ENCODE measurements at regions not wholly inside any gene's neighbourhood (a gene's known extent, or its start where the extent isn't known, plus 50 kb on each side); places are given as distances from the start of the nearest gene placed in this dataset.

DNA sequence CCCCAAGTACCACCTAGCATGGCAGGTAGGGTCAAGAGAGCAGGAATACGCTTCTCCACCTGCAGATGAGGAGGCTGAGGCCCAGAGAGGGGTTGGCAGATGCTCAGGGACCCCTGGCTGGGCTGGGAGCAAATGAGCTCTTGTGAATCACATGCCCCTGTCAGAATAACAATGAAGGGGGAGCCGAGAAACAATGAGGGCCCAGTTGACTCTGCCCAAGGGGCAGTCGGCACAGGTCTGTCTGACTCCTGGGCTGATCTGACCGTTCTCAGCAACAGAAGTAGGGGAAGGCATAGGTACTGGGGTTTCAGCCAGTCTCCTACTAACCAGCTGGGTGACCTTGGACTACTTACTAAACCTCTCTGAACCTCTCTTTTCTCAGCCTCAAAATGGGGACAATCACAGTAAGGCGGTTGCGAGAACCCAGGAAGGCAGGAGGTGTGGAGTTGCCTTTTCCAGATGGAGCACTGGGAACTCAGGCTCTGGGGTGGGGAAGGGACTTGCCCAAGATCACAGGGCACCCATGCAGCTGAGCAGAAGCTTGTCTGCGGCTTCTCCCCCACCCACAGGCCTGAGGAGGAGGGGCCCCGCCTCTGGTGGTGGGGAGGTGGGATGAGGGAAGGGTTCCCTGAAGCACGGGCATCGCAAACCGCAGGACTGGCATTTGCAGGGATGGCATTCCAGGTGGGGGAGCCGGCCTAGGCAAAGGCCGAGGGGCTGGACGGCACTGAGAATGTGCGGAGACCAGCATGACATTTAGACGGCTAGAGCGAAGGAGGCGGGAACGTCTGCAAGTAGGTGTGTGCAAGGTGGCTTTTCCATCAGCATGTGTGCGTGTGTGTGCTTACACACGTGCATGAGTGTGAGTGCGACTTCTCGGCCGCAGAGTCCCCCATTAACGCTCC, 163.0 kb downstream of the MN1 start:
- Histone ChIP-seq H3K27me3 (ENCODE audit: insufficient read depth, low read length) (no peaks in the 10 kb centered on the region), H3K27ac (ENCODE audit: low read depth, low read length) (no peak overlapping the region), H2AFZ (ENCODE audit: low read length, unreplicated experiment) (no peak overlapping the region), H3K36me3 (ENCODE audit: insufficient read depth, low read length) (no peaks in the 10 kb centered on the region), H3K4me1 (ENCODE audit: control insufficient read depth, insufficient read depth, low read length, unreplicated experiment) (no peaks in the 10 kb centered on the region), H3K79me2 (ENCODE audit: control insufficient read depth, insufficient read depth, low read length, unreplicated experiment) (no peaks in the 10 kb centered on the region), H3K4me3 (ENCODE audit: low read depth, low read length) (no peak overlapping the region)

GRCh38 chr22:27639248-27640086, 162.1 kb downstream of the MN1 start:
- no peak overlapping the region for H3K27ac ChIP-seq (ENCODE audit: low read depth, low read length)
- no peak overlapping the region for H3K4me3 ChIP-seq (ENCODE audit: low read depth, low read length)
- H3K36me3 ChIP-seq (ENCODE audit: insufficient read depth, low read length): no peaks in the 10 kb centered on the region
- no peaks in the 10 kb centered on the region for H3K27me3 ChIP-seq (ENCODE audit: insufficient read depth, low read length)
- no peaks in the 10 kb centered on the region for H3K79me2 ChIP-seq (ENCODE audit: control insufficient read depth, insufficient read depth, low read length, unreplicated experiment)
- H3K4me1 ChIP-seq (ENCODE audit: control insufficient read depth, insufficient read depth, low read length, unreplicated experiment): no peaks in the 10 kb centered on the region
- H2AFZ ChIP-seq (ENCODE audit: low read length, unreplicated experiment): no peak overlapping the region

DNA sequence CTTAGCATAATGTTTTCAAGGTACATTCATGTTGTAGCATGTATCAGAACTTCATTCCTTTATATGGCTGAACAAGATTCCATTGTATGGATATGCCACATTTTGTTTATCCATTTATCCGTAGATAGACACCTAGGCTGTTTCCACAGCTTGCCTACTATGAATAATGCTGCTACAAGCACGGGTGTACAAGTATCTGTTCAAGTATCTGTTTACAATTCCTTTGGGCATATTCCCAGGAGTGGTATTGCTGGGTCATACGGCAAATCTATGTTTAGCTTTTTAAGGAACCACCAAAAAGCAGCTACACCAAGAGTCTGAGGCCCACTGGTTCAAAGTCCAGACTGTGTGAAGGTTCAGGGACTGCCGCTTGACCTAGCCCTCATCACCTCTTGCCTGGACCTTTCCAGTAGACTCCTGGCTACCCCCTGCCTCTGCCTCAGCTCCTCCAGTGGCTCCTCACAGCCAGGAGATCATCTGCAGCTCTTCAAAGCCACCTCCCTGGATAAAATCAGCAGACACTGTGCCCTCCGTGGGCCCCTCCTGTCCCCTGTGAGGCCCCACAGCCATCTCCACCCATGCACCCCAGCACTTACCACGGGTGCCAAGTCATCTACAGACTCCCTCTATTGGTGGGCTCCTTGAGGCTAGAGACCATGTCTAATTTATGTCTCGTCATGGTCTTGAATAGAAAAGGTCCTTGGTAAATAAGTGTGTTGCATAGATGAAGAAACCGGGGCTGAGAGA, 160.3 kb downstream of the MN1 start:
- no peak overlapping the region for H3K27ac ChIP-seq (ENCODE audit: low read depth, low read length)
- no peak overlapping the region for H2AFZ ChIP-seq (ENCODE audit: low read length, unreplicated experiment)
- H3K4me1 ChIP-seq (ENCODE audit: control insufficient read depth, insufficient read depth, low read length, unreplicated experiment): no peaks in the 10 kb centered on the region
- H3K27me3 ChIP-seq (ENCODE audit: insufficient read depth, low read length): no peaks in the 10 kb centered on the region
- no peaks in the 10 kb centered on the region for H3K79me2 ChIP-seq (ENCODE audit: control insufficient read depth, insufficient read depth, low read length, unreplicated experiment)
- H3K4me3 ChIP-seq (ENCODE audit: low read depth, low read length): no peak overlapping the region
- no peaks in the 10 kb centered on the region for H3K36me3 ChIP-seq (ENCODE audit: insufficient read depth, low read length)

DNA sequence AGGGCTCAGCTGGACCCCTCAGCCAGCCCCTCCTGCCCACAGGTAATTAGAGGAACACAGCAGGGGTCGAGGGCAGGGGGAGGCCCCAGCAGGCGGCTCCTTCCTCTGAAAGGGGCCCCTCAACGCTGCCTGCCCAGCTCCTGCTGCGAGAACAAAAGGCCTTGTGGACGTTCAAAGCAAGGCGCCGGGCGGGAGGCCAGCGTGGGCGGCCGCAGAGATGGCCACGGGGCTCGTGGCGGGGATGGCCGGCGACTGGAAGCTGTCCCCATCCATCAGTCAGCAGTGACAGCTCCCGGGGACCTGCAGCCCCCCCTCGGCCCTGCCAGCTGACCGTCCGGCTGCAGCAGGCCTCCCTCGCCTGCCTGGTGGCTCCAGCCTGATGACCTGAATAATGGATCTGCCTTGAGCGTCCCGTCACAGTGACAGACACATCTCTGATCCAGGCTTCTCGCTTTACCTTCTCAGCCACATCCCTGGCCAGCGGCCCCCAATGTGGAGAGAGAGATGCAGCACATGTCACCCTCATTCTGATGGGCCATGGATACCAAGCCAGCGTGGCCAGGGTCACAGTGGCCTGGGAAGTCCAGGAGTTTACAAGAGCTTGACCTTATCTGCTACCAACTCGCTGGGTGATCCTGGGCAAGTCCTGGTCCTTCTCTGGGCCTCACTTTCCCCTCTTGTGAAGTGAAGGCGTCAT, 159.3 kb downstream of the MN1 start:
- Histone ChIP-seq H3K79me2 (ENCODE audit: control insufficient read depth, insufficient read depth, low read length, unreplicated experiment) (no peaks in the 10 kb centered on the region), H3K4me3 (ENCODE audit: low read depth, low read length) (no peak overlapping the region), H2AFZ (ENCODE audit: low read length, unreplicated experiment) (no peak overlapping the region), H3K27me3 (ENCODE audit: insufficient read depth, low read length) (no peaks in the 10 kb centered on the region), H3K4me1 (ENCODE audit: control insufficient read depth, insufficient read depth, low read length, unreplicated experiment) (no peaks in the 10 kb centered on the region), H3K27ac (ENCODE audit: low read depth, low read length) (no peak overlapping the region), H3K36me3 (ENCODE audit: insufficient read depth, low read length) (no peaks in the 10 kb centered on the region)

- Histone ChIP-seq H3K27me3 (ENCODE audit: insufficient read depth, low read length) (peaks cover 3% of the 10 kb centered on the region; the same call in 1 of the 2 replicates), H2AFZ (ENCODE audit: low read length, unreplicated experiment) (no peak overlapping the region), H3K4me1 (ENCODE audit: control insufficient read depth, insufficient read depth, low read length, unreplicated experiment) (no peaks in the 10 kb centered on the region)
Observed at GRCh38 chr22:27643907-27644306, 157.6 kb downstream of the MN1 start.

DNA sequence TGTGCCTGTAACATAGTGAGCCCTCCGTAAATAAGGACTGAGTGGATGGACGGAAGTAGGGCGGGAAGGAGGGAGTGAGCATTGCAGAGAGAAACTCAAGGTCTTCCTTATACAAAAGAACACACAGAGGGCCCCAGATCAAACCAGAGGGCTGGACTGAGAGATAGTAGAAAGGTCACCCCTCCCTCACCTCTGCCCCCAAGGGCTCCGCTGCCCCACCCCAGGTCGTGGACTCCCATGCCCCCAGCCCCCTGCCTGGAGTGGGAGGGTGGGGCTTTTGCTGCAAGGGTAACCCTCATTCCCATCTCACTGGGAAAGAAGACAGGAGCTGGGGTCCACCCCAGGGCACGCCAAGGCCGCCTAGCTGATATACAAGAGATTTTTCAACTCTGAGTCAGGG, 157.0 kb downstream of the MN1 start:
- no peaks in the 10 kb centered on the region for H3K36me3 ChIP-seq (ENCODE audit: insufficient read depth, low read length)
- no peak overlapping the region for H3K27ac ChIP-seq (ENCODE audit: low read depth, low read length)
- H2AFZ ChIP-seq (ENCODE audit: low read length, unreplicated experiment): no peak overlapping the region
- no peaks in the 10 kb centered on the region for H3K79me2 ChIP-seq (ENCODE audit: control insufficient read depth, insufficient read depth, low read length, unreplicated experiment)
- no peaks in the 10 kb centered on the region for H3K4me1 ChIP-seq (ENCODE audit: control insufficient read depth, insufficient read depth, low read length, unreplicated experiment)
- H3K27me3 ChIP-seq (ENCODE audit: insufficient read depth, low read length): peaks cover 3% of the 10 kb centered on the region; the same call in 1 of the 2 replicates
- no peak overlapping the region for H3K4me3 ChIP-seq (ENCODE audit: low read depth, low read length)

More at GRCh38 chr22:27643907-27644306, 157.6 kb downstream of the MN1 start:
- Histone ChIP-seq H3K27ac (ENCODE audit: low read depth, low read length) (no peak overlapping the region), H3K79me2 (ENCODE audit: control insufficient read depth, insufficient read depth, low read length, unreplicated experiment) (no peaks in the 10 kb centered on the region), H3K36me3 (ENCODE audit: insufficient read depth, low read length) (no peaks in the 10 kb centered on the region), H3K4me3 (ENCODE audit: low read depth, low read length) (no peak overlapping the region)

DNA sequence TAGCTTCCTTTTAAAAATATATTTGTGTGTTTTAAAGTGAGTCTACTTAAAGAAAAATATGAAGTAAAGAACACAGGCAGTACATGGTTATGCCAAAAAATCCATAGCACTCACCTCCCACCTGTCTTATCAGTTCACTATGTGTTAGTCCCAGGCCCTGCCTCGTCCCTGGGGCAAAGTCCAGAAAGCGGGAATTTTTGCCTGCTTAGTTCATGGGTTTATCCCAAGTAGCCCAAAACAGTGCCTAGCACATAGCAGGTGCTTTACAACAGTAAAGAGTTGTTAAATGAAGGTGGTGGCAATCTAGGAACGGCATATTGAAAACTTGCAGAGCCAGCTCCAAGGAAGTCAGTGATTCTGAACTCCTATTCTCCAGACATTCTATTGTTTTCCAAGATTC, 154.0 kb downstream of the MN1 start:
- peaks cover 3% of the 10 kb centered on the region; the same call in 1 of the 2 replicates for H3K27me3 ChIP-seq (ENCODE audit: insufficient read depth, low read length)
- H2AFZ ChIP-seq (ENCODE audit: low read length, unreplicated experiment): no peak overlapping the region
- no peaks in the 10 kb centered on the region for H3K36me3 ChIP-seq (ENCODE audit: insufficient read depth, low read length)
- H3K27ac ChIP-seq (ENCODE audit: low read depth, low read length): no peak overlapping the region
- no peak overlapping the region for H3K4me3 ChIP-seq (ENCODE audit: low read depth, low read length)
- no peaks in the 10 kb centered on the region for H3K4me1 ChIP-seq (ENCODE audit: control insufficient read depth, insufficient read depth, low read length, unreplicated experiment)
- no peaks in the 10 kb centered on the region for H3K79me2 ChIP-seq (ENCODE audit: control insufficient read depth, insufficient read depth, low read length, unreplicated experiment)

DNA sequence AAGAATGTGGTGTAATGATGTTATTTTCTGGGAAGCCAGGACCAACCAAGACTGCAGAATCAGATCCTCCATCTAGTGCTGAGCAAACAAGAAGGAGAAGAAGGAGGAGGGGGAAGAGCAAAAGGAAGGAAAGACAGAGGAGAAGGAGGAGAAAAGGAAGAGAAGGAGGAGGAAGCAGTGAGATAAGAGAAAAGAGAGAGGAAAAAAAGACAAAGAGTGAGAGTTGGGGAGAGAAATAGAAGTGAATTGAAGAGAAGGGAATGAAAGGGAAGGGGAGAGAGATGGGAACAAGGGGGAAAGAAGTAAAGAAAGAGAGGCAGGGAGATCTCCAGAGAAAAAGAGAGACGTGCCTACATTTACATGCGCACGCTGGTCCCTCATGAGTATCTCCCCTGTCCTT, 153.5 kb downstream of the MN1 start:
- no peaks in the 10 kb centered on the region for H3K79me2 ChIP-seq (ENCODE audit: control insufficient read depth, insufficient read depth, low read length, unreplicated experiment)
- no peaks in the 10 kb centered on the region for H3K4me1 ChIP-seq (ENCODE audit: control insufficient read depth, insufficient read depth, low read length, unreplicated experiment)
- peaks cover 3% of the 10 kb centered on the region; the same call in 1 of the 2 replicates for H3K27me3 ChIP-seq (ENCODE audit: insufficient read depth, low read length)
- no peaks in the 10 kb centered on the region for H3K36me3 ChIP-seq (ENCODE audit: insufficient read depth, low read length)
- H2AFZ ChIP-seq (ENCODE audit: low read length, unreplicated experiment): no peak overlapping the region
- no peak overlapping the region for H3K4me3 ChIP-seq (ENCODE audit: low read depth, low read length)
- H3K27ac ChIP-seq (ENCODE audit: low read depth, low read length): no peak overlapping the region

DNA sequence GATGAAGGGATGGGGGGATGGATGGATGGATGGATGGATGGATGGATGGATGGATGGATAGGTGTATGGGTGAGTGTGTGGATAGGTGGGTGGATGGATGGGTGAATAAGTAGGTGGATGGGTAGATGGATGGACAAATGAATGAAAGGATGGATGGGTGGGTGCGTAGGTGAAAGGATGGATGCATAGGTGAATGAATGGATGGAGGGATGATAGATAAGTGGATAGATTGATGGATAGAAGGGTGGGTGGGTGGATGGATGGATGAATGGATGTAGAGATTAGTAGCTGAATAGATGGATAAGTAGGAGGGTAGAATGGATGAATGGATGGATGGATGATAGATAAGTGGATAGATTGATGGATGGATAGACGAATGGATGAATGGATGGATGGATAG, 152.7 kb downstream of the MN1 start:
- Histone ChIP-seq H3K79me2 (ENCODE audit: control insufficient read depth, insufficient read depth, low read length, unreplicated experiment) (no peaks in the 10 kb centered on the region), H3K4me3 (ENCODE audit: low read depth, low read length) (no peak overlapping the region), H3K27me3 (ENCODE audit: insufficient read depth, low read length) (peaks cover 3% of the 10 kb centered on the region; the same call in 1 of the 2 replicates), H2AFZ (ENCODE audit: low read length, unreplicated experiment) (no peak overlapping the region), H3K36me3 (ENCODE audit: insufficient read depth, low read length) (no peaks in the 10 kb centered on the region), H3K4me1 (ENCODE audit: control insufficient read depth, insufficient read depth, low read length, unreplicated experiment) (no peaks in the 10 kb centered on the region), H3K27ac (ENCODE audit: low read depth, low read length) (no peak overlapping the region)

- no peaks in the 10 kb centered on the region for H3K79me2 ChIP-seq (ENCODE audit: control insufficient read depth, insufficient read depth, low read length, unreplicated experiment)
- no peaks in the 10 kb centered on the region for H3K36me3 ChIP-seq (ENCODE audit: insufficient read depth, low read length)
- H3K27me3 ChIP-seq (ENCODE audit: insufficient read depth, low read length): peaks cover 10% of the 10 kb centered on the region
- no peak overlapping the region for H3K4me3 ChIP-seq (ENCODE audit: low read depth, low read length)
- no peak overlapping the region for H2AFZ ChIP-seq (ENCODE audit: low read length, unreplicated experiment)
- no peak overlapping the region for H3K27ac ChIP-seq (ENCODE audit: low read depth, low read length)
- no peaks in the 10 kb centered on the region for H3K4me1 ChIP-seq (ENCODE audit: control insufficient read depth, insufficient read depth, low read length, unreplicated experiment)
Observed at GRCh38 chr22:27650572-27650971, 151.0 kb downstream of the MN1 start.
